ENCODE measurements at regions not wholly inside any gene's neighbourhood (a gene's known extent, or its start where the extent isn't known, plus 50 kb on each side); places are given as distances from the start of the nearest gene placed in this dataset.
A peak's percentile ranks its signal among the peaks of the same experiment; 100 is the strongest.

DNA sequence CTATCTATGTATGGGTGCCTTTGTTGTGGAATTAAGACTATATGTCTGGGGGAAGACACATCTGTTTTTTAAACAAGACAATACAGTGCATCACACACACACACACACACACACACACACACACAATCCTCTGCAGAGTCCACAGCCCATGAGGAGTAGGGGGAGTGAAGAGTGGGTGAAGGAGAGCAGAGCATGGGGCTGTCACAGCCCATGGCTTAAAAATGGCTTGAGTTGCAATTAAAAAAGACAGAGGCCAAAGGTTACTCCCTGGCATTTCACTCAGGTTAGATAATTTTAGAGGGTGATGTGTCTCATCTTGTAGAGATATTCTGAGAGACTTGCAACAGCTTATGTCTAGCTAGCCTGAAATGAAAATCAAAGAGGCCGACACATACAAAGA, 176.5 kb upstream of the PLXNA2 start:
- DNase-seq: no peak

GRCh38 chr1:208421486-208421885, 177.3 kb upstream of the PLXNA2 start:
- no peak for DNase-seq

- no peak for DNase-seq
Observed at GRCh38 chr1:208423526-208423925, 179.3 kb upstream of the PLXNA2 start.

GRCh38 chr1:208425096-208425495, 180.9 kb upstream of the PLXNA2 start:
- DNase-seq: no peak

DNA sequence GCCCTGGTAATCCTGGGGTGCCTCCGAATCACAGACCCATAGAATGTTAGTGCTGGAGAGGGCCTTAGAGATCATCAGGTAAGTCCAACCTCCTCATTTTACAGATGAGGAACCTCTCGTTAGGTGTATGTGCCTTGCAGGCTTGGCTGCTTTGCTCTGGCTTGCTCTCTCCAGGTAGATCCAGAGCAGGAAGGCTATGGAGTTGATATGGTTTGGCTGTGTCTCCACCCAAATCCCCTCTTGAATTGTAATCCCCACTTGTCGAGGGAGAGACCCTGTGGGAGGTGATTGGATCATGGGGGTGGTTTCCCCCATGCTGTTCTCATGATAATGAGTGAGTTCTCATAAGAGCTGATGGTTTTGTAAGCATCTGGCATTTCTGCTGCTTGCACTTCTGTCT, 186.0 kb upstream of the PLXNA2 start:
- DNase-seq: no peak

GRCh38 chr1:208431721-208432120, 187.5 kb upstream of the PLXNA2 start:
- no peak for DNase-seq

GRCh38 chr1:208432346-208432745, 188.2 kb upstream of the PLXNA2 start:
- DNase-seq: peak; percentile 76

DNA sequence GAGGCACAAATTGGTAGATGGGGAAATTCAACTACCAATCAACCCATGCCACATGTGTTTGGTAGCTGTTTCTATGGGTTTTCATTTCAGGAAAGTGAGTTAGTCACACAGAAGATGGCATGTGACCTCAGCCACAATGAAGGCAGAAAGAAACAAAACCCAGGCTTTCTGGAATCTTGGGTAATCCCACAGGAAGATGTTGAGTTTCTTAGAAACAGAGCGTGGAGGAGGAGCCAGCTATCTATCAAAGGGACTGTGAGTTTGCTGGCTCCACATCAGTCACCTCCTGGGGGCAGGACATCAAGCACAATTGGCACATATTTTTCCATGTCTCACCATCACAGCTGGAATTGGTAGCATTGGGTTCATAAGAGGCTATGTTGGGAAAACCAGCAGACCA, 188.9 kb upstream of the PLXNA2 start:
- no peak for DNase-seq

DNA sequence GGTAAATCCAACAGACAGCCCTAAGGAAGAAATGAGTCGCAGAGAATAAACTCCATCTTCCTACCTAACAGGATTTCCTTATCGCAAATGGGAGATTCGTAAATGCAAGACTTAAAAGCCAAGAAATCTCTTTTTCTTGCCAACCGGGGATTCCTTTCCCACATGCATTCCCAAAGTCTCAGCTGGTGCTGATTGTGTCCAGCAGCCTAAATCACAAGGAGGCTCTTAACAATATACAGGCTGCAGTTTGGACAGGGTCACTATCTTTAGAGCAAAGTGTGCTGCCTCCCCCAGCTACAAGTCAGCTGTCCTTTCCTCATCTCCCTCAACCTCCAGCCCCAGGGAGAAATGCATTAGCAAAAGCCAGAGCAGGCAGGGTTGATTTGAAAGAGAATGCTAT, 189.8 kb upstream of the PLXNA2 start:
- no peak for DNase-seq

- no peak for DNase-seq
Observed at GRCh38 chr1:208437401-208437800, 193.2 kb upstream of the PLXNA2 start.

GRCh38 chr1:208438112-208438699, 194.0 kb upstream of the PLXNA2 start:
- peak; percentile 20 for DNase-seq

GRCh38 chr1:208445758-208446203, 201.6 kb upstream of the PLXNA2 start:
- DNase-seq: no peak

DNA sequence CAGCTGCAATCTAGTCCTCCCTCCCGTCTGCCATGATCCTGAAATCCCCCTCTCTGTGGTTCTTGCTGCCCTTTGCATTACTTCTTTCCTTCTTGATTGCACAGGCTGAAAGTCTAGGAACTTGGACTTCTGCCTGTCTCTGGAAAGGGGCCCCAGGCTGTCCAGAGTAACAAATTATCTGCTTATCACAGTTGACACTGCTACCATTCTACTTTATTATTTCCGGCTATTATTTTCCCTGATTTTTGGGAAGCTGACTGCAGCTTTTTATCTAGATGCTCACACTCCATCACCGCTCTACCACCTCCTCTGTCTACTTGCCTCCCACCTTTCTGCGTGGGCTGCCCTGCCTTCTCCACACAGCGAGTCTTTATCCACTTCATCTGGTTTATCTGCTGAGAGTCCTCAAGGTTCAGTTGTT, 202.1 kb upstream of the PLXNA2 start:
- no peak for DNase-seq

- no peak for DNase-seq
Observed at GRCh38 chr1:208448425-208448824, 204.2 kb upstream of the PLXNA2 start.

- no peak for DNase-seq
Observed at GRCh38 chr1:208449951-208450350, 205.8 kb upstream of the PLXNA2 start.

- DNase-seq: no peak
Observed at GRCh38 chr1:208450958-208451357, 206.8 kb upstream of the PLXNA2 start.

GRCh38 chr1:208455821-208456220, 211.6 kb upstream of the PLXNA2 start:
- DNase-seq: peak; percentile 5

DNA sequence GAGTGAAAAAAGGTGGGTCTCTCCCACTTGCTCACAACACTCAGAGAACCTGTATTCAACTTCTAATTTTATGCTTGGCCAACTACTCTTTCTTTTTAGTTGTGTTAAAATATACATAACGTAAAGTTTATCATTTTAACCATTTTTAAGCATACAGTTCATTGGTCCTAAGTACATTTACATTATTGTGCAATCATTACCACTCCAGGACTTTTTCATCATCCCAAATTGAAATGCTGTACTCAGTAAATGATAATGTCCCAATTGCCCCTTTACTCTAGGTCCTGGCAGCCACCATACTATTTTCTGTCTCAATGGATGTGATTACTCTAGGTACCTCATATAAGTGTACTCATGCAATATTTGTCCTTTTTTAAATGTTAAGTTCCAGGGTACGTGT, 212.3 kb upstream of the PLXNA2 start:
- no peak for DNase-seq

DNA sequence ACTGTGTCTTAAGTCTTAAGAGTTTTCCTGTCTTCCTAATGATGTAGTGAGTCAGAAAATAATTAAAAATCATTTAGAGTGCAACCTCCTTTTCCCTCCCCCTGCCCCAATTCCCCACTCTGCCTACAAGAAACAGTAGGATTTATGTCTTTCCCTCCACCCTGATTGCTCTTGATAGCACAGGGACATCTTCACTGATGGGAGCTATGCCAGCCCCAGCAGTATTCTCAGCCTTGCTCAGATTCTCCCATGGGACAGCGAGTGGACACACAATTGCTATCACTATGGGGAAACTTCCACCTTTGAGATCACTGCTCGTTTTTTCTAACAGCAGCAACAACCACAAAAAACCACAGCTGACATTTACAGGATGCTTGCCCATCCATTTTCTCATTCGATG, 216.6 kb upstream of the PLXNA2 start:
- DNase-seq: no peak

DNA sequence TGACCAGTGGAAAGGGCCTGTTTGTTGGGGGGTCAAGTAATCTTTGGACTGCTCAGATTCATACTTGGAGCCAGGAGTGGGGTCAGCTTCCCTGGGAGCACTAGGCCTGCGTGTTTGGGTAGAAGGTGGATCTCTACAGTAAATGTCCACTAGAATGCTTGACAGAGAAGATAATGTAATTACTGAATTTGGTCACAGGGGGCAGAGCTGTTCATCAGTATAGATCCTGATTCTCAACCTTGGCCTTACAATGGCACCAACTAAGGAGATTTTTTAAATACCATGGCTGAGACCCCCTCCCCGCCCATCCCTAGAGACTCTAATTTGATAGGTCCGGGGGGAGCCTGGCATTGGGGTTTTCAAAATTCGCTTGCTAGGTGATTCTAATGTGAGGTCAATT, 217.5 kb upstream of the PLXNA2 start:
- DNase-seq: no peak

DNA sequence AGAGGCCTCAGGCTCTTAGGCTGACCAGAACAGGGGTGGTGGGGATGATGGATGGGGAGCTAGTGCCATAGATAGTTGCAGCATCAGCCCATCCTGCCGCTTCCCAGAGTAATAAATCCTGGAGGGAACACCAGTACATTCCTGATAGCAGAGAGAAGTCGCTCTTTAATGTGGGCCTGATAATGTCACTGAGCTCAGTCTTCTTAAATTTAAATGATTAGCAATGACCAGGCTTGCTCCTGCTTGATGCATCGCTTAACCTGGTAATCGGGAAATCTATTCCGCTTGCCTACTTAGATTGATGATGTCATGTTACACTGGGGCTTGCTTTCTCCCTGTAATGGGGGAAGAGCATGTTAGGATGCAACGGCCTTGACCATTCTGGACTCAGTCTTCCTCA, 218.6 kb upstream of the PLXNA2 start:
- no peak for DNase-seq

DNA sequence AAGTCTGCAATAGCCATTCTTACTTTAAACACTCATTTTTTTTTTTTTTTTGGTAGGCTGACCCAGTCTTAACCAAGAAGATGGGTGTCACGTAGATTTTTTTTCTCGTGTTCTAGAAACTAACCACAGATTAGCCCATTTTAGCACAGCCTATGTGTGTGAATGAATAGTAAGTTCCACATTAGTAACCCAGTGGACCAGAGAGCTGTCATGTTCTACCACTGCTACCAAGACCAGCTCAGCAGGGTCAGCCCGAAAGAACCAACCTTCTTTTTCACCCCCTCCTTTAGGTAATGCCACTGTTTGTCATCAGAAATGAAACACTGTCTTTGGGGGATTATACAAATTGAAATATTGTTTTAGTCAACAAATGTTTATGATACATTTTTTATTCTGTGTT, 221.1 kb upstream of the PLXNA2 start:
- DNase-seq: no peak

DNA sequence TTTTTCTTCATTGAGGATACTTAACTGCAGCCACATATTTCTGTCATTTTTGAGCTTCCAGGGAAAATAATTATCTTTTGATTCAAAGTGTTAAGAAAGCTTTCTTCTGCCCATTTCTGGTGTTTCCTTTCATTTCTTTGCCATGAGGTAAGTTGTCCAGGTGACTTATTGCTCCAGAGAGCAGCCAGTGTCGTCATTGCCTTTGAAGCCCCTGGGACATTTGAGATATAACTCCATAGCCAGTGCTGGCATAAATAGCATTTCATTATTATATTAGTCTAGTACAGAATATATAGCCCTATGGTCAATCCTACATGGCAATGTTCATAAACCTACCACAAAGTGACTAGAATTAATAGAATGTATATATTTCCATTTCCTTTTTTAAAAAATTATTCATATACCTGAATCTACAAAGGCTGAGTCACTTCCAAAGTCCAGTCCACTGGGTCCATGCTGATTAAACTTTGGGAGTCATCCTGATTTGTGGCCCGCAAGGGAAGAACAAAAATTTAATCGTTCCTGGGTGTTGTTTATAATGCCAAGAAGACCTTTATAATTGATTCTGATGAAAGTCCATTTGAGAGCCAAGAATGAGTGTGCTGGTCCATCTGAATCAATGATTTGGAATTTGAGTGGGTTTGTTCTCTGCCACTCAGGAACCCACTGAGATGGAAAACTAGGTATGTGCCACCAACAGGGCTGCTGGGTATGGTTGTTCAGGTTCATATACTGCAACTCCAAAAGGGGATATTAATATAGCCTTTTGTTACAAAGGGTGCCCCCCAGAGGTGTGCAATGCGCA, 221.8 kb upstream of the PLXNA2 start:
- no peak for DNase-seq

GRCh38 chr1:208467151-208467780, 223.1 kb upstream of the PLXNA2 start:
- no peak for DNase-seq

Measured in DMS79 (cell line).